Suprapubic skin (tissue), 4 donors: ENCODE measurements at regions not wholly inside any gene's neighbourhood (a gene's known extent, or its start where the extent isn't known, plus 50 kb on each side); places are given as distances from the start of the nearest gene placed in this dataset.

Source experiments
- DNase-seq, 2 donors: peaks; one replicate each; pipeline ENCODE4 v3.0.0-alpha.2; 2019; ENCODE audit warnings: low spot score in 2 of 2
- H3K27ac ChIP-seq: fragments of 200-600 bp; sonication (generic); one replicate; pipeline ENCODE4 v1.5.1; 2019
- H3K27me3 ChIP-seq: fragments of 200-600 bp; sonication (generic); one replicate; pipeline ENCODE4 v1.5.1; 2019
- H3K36me3 ChIP-seq: fragments of 200-600 bp; sonication (generic); one replicate; pipeline ENCODE4 v1.5.1; 2019
- H3K4me1 ChIP-seq: fragments of 200-600 bp; sonication (generic); one replicate; pipeline ENCODE4 v1.5.1; 2019
- H3K4me3 ChIP-seq: fragments of 200-600 bp; sonication (generic); one replicate; pipeline ENCODE4 v1.5.1; 2019; ENCODE audit warnings: mild to moderate bottlenecking
- H3K9me3 ChIP-seq: fragments of 200-600 bp; sonication (generic); one replicate; pipeline ENCODE4 v1.5.1; 2019
- EP300 ChIP-seq: sonication (generic); formaldehyde crosslinking; IDR thresholded peaks from one replicate; pipeline ENCODE4 v1.6.1; 2017; ENCODE audit warnings: antibody characterized with exemption
- POLR2A ChIP-seq, 2 donors: fragments of 450-650 bp; IDR thresholded peaks; one replicate each; pipeline ENCODE4 v1.6.1; 2017; ENCODE audit warnings: antibody characterized with exemption in 2 of 2, mild to moderate bottlenecking in 2 of 2, moderate library complexity in 2 of 2
- POLR2AphosphoS5 ChIP-seq, 3 donors: sonication (generic); formaldehyde crosslinking; IDR thresholded peaks; one replicate each; pipeline ENCODE4 v1.6.1; 2017; ENCODE audit warnings: antibody characterized with exemption in 3 of 3
- WGBS: methylation state at CpG from one replicate; pipeline ENCODE4 v1.1.5; 2018; 5-methylcytosine and 5-hydroxymethylcytosine counted together
- TF ChIP-seq, protein P1 (sequence below), 2 donors: fragments of 200-600 bp in 1 of 2; fragments of 450-650 bp in 1 of 2; sonication (generic) in 1 of 2; IDR thresholded peaks; one replicate each; pipeline ENCODE4 v1.5.1; 2016 to 2019; ENCODE audit warnings: antibody characterized with exemption in 2 of 2, mild to moderate bottlenecking in 1 of 2, moderate library complexity in 1 of 2

DNA sequence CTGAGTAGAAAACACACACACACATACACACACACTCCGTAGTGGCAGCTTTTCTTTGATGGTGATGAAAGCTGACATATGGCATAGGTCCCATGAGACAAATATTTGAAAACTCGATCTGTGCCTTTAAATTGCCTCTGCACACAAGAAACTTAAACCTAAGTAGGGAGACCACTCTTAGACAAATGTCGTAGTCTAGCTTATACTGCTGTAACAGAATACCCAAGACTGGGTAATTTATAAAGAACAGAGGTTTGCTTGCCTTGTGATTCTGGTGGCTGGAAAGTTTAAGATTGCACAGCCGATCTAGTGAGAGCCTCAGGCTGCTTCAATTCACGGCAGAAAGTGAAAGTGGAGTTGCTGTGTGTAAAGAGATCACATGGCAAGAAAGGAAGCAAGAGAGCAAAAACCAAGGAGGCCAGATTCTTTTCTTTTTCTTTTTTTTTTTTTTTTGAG is 489.4 kb upstream of the SORCS1 start:
- TF ChIP-seq, protein P1, sequence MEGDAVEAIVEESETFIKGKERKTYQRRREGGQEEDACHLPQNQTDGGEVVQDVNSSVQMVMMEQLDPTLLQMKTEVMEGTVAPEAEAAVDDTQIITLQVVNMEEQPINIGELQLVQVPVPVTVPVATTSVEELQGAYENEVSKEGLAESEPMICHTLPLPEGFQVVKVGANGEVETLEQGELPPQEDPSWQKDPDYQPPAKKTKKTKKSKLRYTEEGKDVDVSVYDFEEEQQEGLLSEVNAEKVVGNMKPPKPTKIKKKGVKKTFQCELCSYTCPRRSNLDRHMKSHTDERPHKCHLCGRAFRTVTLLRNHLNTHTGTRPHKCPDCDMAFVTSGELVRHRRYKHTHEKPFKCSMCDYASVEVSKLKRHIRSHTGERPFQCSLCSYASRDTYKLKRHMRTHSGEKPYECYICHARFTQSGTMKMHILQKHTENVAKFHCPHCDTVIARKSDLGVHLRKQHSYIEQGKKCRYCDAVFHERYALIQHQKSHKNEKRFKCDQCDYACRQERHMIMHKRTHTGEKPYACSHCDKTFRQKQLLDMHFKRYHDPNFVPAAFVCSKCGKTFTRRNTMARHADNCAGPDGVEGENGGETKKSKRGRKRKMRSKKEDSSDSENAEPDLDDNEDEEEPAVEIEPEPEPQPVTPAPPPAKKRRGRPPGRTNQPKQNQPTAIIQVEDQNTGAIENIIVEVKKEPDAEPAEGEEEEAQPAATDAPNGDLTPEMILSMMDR (IDR thresholded peaks at IDR 0.05) = no peak
- H3K4me1 ChIP-seq = no peaks in the 10 kb centered on the region
- no peaks in the 10 kb centered on the region for H3K36me3 ChIP-seq
- no peaks in the 10 kb centered on the region for H3K27me3 ChIP-seq
- H3K27ac ChIP-seq = no peak overlapping the region
- WGBS = 22% methylated on average over 5 of the region's 5 CpGs
- no peak for DNase-seq
- H3K9me3 ChIP-seq = no peaks in the 10 kb centered on the region
- peak overlapping the region; percentile 32 for H3K4me3 ChIP-seq

DNA sequence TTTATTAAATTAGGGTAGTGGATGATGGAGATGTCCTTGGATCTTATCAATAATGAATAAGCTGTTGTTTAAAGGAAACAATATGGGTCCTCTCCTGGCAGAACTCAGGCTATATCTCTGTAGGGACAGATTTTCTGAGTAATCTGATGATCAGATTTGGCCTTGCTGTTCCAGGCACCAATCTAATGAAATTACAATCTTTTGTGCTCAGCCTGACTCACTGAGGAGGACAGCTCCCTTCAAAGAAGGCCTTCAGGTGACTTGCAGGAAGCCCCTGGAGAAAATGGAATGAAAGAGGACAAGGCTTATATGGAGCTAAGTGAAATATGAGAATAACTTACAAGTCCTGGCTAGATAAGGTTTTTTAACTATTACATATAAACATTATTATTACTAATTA is 486.4 kb upstream of the SORCS1 start:
- Histone ChIP-seq H3K27ac (no peak overlapping the region), H3K9me3 (no peaks in the 10 kb centered on the region), H3K27me3 (no peaks in the 10 kb centered on the region), H3K4me1 (no peaks in the 10 kb centered on the region), H3K4me3 (no peak overlapping the region), H3K36me3 (no peaks in the 10 kb centered on the region)
- no peak for TF ChIP-seq EP300
- no peak for TF ChIP-seq POLR2AphosphoS5 (IDR thresholded peaks at IDR 0.05)
- TF ChIP-seq, protein P1 (IDR thresholded peaks at IDR 0.05) = no peak
- no peak for TF ChIP-seq POLR2A (IDR thresholded peaks at IDR 0.05)
- DNase-seq = no peak

DNA sequence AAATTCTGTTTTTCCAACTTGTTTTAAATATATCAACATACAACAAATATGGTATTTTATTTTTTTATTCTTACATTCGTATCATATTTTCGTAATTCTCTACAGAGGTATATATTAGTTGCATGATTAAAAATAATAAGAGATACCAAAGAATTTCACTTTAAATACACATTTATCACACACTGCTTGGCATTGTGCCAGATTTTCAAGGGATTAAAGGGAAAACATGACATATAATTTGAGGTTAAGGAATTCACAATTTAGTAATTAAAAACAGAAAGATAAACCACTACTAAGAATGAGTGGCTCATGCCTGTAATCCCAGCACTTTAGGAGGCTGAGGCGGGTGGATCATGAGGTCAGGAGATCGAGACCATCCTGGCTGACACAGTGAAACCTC is 484.7 kb upstream of the SORCS1 start:
- 86% methylated on average over 4 of the region's 4 CpGs for WGBS
- Histone ChIP-seq H3K4me1 (no peaks in the 10 kb centered on the region), H3K36me3 (no peaks in the 10 kb centered on the region), H3K4me3 (no peak overlapping the region), H3K27ac (no peak overlapping the region), H3K9me3 (no peaks in the 10 kb centered on the region), H3K27me3 (no peaks in the 10 kb centered on the region)
- TF ChIP-seq POLR2AphosphoS5 (IDR thresholded peaks at IDR 0.05) = no peak
- no peak for TF ChIP-seq POLR2A (IDR thresholded peaks at IDR 0.05)
- TF ChIP-seq, protein P1 (IDR thresholded peaks at IDR 0.05) = no peak
- TF ChIP-seq EP300 = no peak
- no peak for DNase-seq

DNA sequence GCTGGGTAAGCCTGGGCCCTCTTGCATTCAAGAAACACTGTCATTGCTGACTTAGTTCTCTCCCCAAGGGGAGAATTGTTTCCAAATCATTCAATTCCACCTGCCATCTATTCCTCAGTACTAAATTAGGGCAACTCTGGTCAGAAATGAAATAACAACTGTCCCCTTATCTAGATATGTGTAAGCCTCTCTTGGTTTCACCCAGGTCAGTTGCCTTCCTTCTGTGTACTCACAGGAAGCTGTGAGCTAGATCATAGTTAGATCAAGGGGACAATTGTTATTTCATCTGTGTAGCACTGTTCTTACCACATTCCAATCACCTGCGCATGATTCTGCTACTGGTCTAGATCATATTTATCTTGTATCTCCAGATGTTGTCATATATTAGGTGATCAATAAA is 483.0 kb upstream of the SORCS1 start:
- 93% methylated on average over 1 of the region's 1 CpG for WGBS
- DNase-seq = no peak
- no peaks in the 10 kb centered on the region for H3K36me3 ChIP-seq
- no peak overlapping the region for H3K27ac ChIP-seq
- H3K9me3 ChIP-seq = no peaks in the 10 kb centered on the region
- no peaks in the 10 kb centered on the region for H3K27me3 ChIP-seq
- H3K4me1 ChIP-seq = no peaks in the 10 kb centered on the region
- TF ChIP-seq POLR2A (IDR thresholded peaks at IDR 0.05) (no peak), POLR2AphosphoS5 (IDR thresholded peaks at IDR 0.05) (no peak), EP300 (no peak)
- TF ChIP-seq, protein P1 (IDR thresholded peaks at IDR 0.05) = no peak
- no peak overlapping the region for H3K4me3 ChIP-seq

DNA sequence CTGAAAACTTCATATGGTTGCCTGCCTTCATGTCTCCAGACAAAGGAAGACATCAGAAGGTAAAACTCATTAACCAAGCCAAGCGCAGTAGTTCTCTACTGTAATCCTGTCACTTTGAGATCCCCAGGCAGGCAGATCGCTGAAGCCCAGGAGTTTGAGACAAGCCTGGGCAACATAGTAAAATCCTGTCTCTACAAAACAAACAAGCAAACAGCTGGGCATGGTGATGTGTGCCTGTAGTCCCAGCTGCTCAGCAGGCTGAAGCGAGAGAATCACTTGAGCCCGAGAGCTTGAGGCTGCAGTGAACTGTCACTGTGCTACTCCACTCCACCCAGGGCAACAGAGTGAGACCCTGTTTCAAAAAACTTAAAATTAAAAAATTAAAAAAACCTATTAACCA is 467.4 kb upstream of the SORCS1 start:
- 62% methylated on average over 4 of the region's 4 CpGs for WGBS
- Histone ChIP-seq H3K27ac (no peak overlapping the region), H3K36me3 (no peaks in the 10 kb centered on the region), H3K27me3 (no peaks in the 10 kb centered on the region), H3K9me3 (no peaks in the 10 kb centered on the region), H3K4me3 (no peak overlapping the region), H3K4me1 (no peaks in the 10 kb centered on the region)
- DNase-seq = no peak
- TF ChIP-seq POLR2A (IDR thresholded peaks at IDR 0.05) (no peak), POLR2AphosphoS5 (IDR thresholded peaks at IDR 0.05) (no peak), EP300 (no peak)
- TF ChIP-seq, protein P1 (IDR thresholded peaks at IDR 0.05) = no peak
